ENCODE measurements at regions not wholly inside any gene's neighbourhood (a gene's known extent, or its start where the extent isn't known, plus 50 kb on each side); places are given as distances from the start of the nearest gene placed in this dataset.

- Histone ChIP-seq H3K27me3 (no peaks in the 10 kb centered on the region), H3K9me3 (no peaks in the 10 kb centered on the region), H3K4me3 (no peak overlapping the region), H3K4me1 (no peaks in the 10 kb centered on the region), H3K36me3 (no peaks in the 10 kb centered on the region), H3K27ac (no peak overlapping the region)
- DNase-seq: no peak
- 0 to 27% methylated on average over 1 of the region's 1 CpG for WGBS, 2 donors
- no peak for ATAC-seq (ENCODE audit: low FRiP score in 2 of 2)
- TF ChIP-seq POLR2A (IDR thresholded peaks at IDR 0.05) (no peak), POLR2AphosphoS5 (IDR thresholded peaks at IDR 0.05) (no peak), CTCF (IDR thresholded peaks at IDR 0.05) (no peak), EP300 (IDR thresholded peaks at IDR 0.05) (no peak)
Observed at GRCh38 chr7:49479441-49479840, 294.0 kb upstream of the VWC2 start.

- Histone ChIP-seq H3K4me3 (no peak overlapping the region), H3K9me3 (no peaks in the 10 kb centered on the region), H3K4me1 (no peaks in the 10 kb centered on the region), H3K36me3 (no peaks in the 10 kb centered on the region), H3K27ac (no peak overlapping the region), H3K27me3 (no peaks in the 10 kb centered on the region)
- no peak for TF ChIP-seq CTCF (IDR thresholded peaks at IDR 0.05)
- TF ChIP-seq EP300 (IDR thresholded peaks at IDR 0.05): no peak
- TF ChIP-seq POLR2A (IDR thresholded peaks at IDR 0.05): no peak
- TF ChIP-seq POLR2AphosphoS5 (IDR thresholded peaks at IDR 0.05): no peak
- WGBS, 2 donors: 57 to 68% methylated on average over 4 of the region's 4 CpGs
- ATAC-seq (ENCODE audit: low FRiP score in 2 of 2) (no peak), DNase-seq (no peak)
Observed at GRCh38 chr7:49479936-49480544, 293.4 kb upstream of the VWC2 start.

GRCh38 chr7:49481075-49481474 lies 292.4 kb upstream of the VWC2 start:
- no peak for TF ChIP-seq CTCF (IDR thresholded peaks at IDR 0.05)
- no peak for TF ChIP-seq EP300 (IDR thresholded peaks at IDR 0.05)
- TF ChIP-seq POLR2AphosphoS5 (IDR thresholded peaks at IDR 0.05): no peak
- TF ChIP-seq POLR2A (IDR thresholded peaks at IDR 0.05): no peak
- Histone ChIP-seq H3K27ac (no peak overlapping the region), H3K4me1 (no peaks in the 10 kb centered on the region), H3K9me3 (no peaks in the 10 kb centered on the region), H3K36me3 (no peaks in the 10 kb centered on the region), H3K27me3 (no peaks in the 10 kb centered on the region), H3K4me3 (no peak overlapping the region)
- WGBS, 2 donors: 43 to 53% methylated on average over 1 of the region's 1 CpG
- no peak for DNase-seq
- ATAC-seq (ENCODE audit: low FRiP score in 2 of 2): no peak

GRCh38 chr7:49483142-49483541 lies 290.3 kb upstream of the VWC2 start:
- Histone ChIP-seq H3K9me3 (no peaks in the 10 kb centered on the region), H3K4me1 (no peaks in the 10 kb centered on the region), H3K4me3 (no peak overlapping the region), H3K27ac (no peak overlapping the region), H3K27me3 (no peaks in the 10 kb centered on the region), H3K36me3 (no peaks in the 10 kb centered on the region)
- DNase-seq (no peak), ATAC-seq (ENCODE audit: low FRiP score in 2 of 2) (no peak)
- TF ChIP-seq POLR2A (IDR thresholded peaks at IDR 0.05) (no peak), POLR2AphosphoS5 (IDR thresholded peaks at IDR 0.05) (no peak), CTCF (IDR thresholded peaks at IDR 0.05) (peak in 1 of 6 experiments; percentile 5)
- 52 to 55% methylated on average over 2 of the region's 2 CpGs for WGBS, 2 donors

Measured in upper lobe of left lung (tissue), 6 donors.